GM18909 (cell line): ENCODE measurements at regions not wholly inside any gene's neighbourhood (a gene's known extent, or its start where the extent isn't known, plus 50 kb on each side); places are given as distances from the start of the nearest gene placed in this dataset.

Experiments
- ATAC-seq: cut with Tn5 transposase; IDR thresholded peaks from one replicate; pipeline ENCODE4 v1.9.1; 2021; ENCODE audit warnings: mild to moderate bottlenecking; ENCODE audit not compliant: unreplicated experiment, poor library complexity

DNA sequence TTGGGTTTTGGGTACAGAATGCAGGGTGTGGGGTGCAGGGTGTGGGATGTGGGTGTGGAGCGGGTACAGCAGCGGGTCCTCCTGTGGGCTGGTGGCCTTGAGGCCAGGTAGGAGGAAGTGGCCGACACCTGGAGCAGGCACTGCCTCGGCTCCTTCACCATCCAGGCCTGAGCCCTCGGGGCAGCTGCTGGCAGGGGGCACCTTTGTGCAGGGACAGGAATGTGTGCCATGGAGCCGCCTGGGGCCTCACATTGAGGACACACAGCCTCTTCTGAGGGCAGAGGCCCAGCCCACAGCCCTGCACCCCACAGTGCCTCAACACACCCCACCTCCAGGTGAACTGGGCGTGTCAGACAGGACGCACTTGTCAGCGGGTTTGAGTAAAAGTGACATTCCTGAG lies 984.0 kb downstream of the BRD1 start:
- ATAC-seq = no peak

DNA sequence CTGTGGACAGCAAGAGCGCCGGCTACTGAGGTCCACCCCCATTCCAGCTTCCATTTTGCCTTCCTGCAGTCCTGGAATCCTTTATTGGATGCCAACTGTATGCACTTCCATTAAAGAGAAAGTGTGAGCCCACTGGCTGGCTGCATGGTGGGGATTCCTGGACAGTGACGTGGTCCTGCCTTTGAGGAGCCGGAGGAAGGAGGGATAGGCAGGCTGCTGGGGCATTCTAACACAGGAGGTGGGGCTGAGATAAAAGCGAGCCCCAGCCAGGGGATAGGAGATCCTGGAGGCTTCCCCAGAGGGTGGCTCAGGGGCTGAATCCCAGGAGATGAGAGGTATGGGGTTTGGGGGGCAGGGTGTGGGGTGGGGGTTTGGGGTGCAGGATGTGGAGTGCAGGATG lies 984.7 kb downstream of the BRD1 start:
- ATAC-seq = no peak

DNA sequence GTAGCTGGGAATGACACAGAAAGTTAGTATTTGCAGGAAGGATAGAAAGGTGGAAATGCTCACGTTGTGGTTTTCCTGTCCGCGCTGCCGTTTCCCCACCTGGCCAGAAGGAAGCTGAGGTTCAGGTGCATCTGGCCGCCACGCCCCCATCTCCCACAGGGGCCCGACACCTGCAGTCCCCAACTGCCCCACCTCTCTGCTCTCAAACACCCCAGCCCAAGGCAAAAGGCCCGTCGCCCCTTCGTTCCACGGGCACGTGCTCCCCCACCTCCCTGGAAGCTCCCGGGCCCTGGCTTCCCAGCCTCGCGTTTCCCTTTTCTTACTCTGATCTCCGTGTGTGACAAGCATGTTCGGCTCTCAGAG lies 985.1 kb downstream of the BRD1 start:
- no peak for ATAC-seq

DNA sequence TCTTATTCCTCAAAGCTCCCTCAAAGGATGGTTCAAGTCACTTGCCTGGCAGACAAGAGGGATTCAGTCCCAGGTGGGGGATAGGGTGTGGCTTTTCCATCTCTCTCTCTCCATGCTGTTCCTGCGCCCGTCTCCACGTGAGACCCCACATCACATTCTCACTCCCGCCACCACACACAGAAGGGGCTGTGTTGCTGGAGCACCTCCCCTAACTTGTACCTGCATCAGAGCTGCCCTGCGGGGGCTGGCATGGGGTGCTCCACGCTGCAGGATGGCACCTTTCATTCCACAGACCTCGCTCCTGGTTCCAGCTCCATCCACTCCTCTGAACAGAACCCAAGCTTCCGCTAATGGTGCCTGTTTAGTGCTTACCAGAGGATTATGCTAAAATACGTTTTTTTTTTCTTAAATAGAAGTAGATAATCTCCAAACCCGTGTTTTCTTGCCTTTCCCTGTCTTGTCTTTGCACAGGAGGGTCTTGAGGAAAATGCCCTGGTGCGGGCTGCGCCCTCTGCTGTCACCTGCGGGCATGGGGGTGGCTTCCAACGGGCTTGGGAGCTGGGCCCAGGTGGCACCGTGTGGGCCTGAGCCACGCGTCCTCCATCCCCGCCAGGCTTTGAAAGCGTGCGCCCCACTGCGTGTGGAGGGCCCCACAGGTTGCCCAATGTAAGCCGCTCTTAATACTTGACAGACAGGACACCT lies 985.6 kb downstream of the BRD1 start:
- ATAC-seq = no peak

DNA sequence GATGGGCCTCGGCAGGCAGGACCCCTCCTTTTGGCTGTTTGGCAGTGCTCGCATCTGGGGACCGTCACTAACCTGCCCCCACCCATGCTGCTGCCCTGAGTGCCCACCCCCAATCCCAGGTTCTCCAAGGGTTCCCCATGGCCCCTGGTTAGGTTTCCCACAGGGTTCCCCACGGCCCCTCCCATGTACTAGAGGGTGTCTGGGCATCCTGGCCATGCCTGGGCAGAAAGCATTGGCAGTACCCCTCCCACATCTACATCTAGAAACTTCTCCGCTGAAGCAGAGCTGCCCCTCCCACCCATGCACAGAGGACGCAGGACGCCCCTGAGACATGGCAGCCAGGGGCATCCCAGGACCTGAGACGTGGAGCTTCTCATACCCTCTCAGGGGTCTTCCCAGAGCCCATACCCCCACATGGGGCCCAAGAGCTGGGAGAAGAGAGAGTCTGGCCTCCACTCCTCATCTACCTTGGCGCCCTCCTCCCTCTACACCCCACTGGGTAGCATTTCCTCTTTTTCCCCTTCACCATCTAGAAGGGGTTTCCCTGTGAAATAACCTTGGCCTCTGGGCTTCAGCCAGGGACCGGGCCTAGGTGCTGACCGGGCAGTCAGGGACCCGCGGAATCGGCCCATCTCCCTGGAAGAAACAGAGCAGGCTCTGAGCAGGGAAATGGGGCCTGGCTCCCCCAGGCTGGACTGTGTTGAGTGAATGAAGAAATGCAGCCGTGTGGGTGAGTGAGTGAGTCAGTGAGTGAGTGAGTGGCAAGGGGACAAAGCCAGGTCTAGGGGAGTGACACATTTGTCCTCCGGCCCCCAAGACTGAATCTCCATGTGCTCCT lies 987.3 kb downstream of the BRD1 start:
- ATAC-seq = no peak

DNA sequence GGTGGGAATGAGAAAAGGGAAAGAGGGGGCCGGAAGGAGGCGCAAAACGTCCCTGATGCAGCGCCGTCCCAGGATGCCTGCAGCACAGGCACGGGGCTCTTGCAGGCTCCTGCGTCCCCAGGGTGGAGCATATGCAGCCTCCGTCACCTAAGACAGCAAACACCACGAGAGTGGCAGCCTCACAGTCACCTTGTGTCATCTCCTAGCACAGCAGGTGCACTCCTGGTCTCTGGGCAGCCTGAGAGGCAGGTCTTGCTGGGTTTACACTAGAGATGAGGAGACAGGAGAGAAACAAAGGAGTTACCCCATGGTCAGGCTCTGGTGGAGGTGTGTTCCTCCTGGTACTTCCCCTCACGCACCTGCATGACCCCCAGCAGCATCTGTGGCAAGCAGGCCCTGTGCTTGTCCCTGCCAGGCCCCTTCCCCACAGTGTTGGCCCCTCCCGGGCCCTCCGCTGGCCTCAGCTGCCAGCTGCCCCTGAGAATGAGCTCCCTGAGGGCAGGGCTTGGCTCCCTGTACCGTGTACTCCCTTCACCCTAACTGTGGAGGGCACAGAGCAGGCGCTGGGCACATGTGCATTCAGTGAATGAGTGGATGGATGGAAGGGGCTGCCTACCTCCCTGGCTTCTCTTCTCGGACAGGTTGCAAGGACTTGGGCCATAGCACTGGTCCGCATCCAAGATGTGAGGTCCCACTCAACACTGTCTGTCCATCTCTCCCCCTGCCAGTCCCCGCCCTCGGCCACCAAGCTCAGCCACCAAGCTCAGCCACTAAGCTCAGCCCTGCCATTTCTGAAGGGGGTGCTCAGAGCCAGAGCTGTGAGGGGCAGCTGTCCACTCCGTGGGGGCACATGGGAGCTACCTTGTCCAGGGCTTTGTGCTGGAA lies 988.6 kb downstream of the BRD1 start:
- ATAC-seq = no peak

- no peak for ATAC-seq
Measured at GRCh38 chr22:48838376-48838775, 989.3 kb downstream of the BRD1 start.

- ATAC-seq = no peak
Measured at GRCh38 chr22:48837341-48837935, 990.2 kb downstream of the BRD1 start.

- no peak for ATAC-seq
Measured at GRCh38 chr22:48836673-48837340, 990.9 kb downstream of the BRD1 start.

GRCh38 chr22:48835857-48836672 lies 991.6 kb downstream of the BRD1 start:
- ATAC-seq = no peak

- no peak for ATAC-seq
Measured at GRCh38 chr22:48835364-48835763, 992.3 kb downstream of the BRD1 start.

DNA sequence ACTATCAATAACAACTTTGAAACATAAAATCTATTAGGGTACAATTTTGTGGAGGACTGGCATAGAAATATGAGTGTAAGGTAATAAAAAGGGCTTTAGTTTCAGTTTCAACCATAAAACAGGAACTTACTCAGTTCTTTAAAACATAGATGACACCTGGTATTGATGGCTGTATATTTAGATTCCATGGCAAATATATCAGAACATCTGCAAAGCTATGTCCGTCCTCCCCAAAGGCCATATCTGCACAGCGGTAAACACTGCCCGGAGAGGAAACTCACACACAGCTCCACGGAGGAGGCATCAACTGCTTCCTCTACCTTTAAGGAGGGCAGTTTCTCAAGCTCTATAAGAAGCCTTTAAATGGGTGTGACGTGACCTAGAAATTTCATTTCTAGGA lies 993.3 kb downstream of the BRD1 start:
- ATAC-seq = no peak

GRCh38 chr22:48832592-48832991 lies 995.1 kb downstream of the BRD1 start:
- no peak for ATAC-seq

- ATAC-seq = no peak
Measured at GRCh38 chr22:48829908-48830307, 997.8 kb downstream of the BRD1 start.

DNA sequence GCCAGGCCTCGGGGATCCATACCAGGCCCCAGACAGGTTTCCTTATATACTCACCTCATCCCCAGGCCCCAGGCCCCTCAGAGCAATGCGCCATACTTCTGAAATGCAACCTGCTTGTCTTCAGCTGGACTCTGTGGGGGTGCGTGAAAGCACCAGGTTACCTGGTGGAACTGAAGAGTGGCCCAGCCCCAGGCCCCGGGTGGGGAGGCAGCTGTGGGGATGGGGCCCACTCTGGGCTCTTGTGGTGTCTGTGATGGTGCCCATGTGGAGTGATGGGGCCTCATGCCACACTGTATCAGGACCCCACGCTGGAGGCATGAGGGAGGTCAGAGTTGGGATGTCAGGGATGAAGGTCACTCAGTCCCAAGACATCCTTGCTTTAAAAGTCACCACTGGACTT lies 999.0 kb downstream of the BRD1 start:
- ATAC-seq = no peak

DNA sequence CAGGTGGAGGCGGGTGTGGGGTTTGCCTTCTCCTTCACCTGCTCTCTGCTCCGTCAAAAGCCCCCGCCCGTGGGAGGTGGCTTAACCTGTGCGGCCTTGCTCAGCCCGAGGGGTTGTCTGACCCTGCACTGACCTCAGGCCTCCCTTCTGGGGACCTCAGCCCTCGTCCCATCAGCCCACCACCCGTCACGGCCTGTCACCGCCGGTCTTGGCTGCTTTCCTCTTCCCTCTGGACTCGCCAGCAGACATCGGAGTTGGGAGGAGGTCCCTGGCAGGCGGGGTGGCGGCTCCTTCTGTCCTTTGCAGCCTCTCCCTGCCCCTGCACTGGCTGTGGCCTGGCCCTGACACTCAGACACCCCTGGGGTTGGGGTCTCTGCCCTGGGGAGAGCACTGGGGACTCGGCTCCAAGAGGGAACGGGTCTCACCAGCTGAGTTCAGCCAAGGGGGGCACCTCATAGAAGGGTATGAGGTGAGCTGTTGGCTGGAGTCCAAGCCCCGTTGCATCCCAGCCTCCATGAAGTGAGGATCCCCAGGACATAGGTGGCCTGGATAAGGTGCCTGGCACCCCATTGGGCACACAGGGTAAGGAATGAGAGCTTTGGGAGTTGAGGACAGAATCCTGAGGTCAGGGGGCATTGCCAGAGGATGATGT lies 999.6 kb downstream of the BRD1 start:
- no peak for ATAC-seq

DNA sequence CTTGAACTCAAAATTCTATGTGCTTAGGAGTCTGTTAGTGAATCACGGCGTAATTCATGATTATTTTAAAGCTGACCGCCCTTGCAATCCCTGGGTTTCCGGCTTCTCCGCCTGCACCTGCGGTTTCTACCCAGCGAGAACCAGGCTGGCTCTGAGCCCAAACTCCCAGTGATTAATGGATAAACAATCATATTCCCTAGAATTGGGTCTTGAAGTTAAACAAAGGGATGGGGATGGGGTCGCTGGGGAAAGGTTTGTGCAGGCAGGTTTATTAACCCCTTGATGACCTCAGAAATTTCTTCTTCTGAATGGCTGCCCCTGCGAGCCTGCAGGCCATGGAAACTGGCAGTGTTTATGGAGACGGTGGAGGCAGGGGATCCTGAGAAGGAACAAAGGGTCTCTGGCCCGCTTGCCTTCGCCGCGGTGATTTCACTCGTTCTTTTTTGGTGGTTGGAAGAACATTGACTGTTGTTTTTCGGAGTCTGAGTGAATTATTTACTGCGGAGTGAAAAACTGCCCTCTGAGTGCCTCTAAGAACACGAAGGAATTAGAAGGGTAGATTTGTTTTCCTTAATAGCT lies 1000.3 kb downstream of the BRD1 start:
- ATAC-seq = no peak

GRCh38 chr22:48826546-48826945 lies 1001.1 kb downstream of the BRD1 start:
- ATAC-seq = no peak
